Right atrium auricular region (tissue), 2 donors: ENCODE measurements at regions not wholly inside any gene's neighbourhood (a gene's known extent, or its start where the extent isn't known, plus 50 kb on each side); places are given as distances from the start of the nearest gene placed in this dataset.

Experiments used
- DNase-seq: peaks from one replicate; pipeline ENCODE4 v3.0.0-alpha.2; 2019; ENCODE audit warnings: low spot score
- H3K27ac ChIP-seq, 2 donors: fragments of 200-600 bp; sonication (generic); 1 replicate in 1 of 2; 2 replicates in 1 of 2; pipeline ENCODE4 v1.5.1; 2016 to 2019
- H3K27me3 ChIP-seq, 2 donors: fragments of 200-600 bp; sonication (generic); one replicate each; pipeline versions ENCODE4 v1.5.1 to v1.6.0; 2017 to 2019
- H3K36me3 ChIP-seq: fragments of 200-600 bp; sonication (generic); one replicate; pipeline ENCODE4 v1.5.1; 2016
- H3K4me1 ChIP-seq, 2 donors: fragments of 200-600 bp; sonication (generic); one replicate each; pipeline versions ENCODE4 v1.5.1 to v1.6.0; 2017 to 2019
- H3K4me3 ChIP-seq, 2 donors: fragments of 200-600 bp; sonication (generic); 1 replicate in 1 of 2; 2 replicates in 1 of 2; pipeline ENCODE4 v1.5.1; 2017 to 2019; ENCODE audit warnings: mild to moderate bottlenecking in 1 of 2, moderate library complexity in 1 of 2
- H3K9me3 ChIP-seq, 2 donors: fragments of 200-600 bp; sonication (generic); one replicate each; pipeline ENCODE4 v1.5.1; 2019
- TF ChIP-seq, protein P1 (sequence below), 2 donors: fragments of 200-600 bp; sonication (generic); IDR thresholded peaks; one replicate each; pipeline ENCODE4 v1.5.1; 2019; ENCODE audit warnings: antibody characterized with exemption in 2 of 2

DNA sequence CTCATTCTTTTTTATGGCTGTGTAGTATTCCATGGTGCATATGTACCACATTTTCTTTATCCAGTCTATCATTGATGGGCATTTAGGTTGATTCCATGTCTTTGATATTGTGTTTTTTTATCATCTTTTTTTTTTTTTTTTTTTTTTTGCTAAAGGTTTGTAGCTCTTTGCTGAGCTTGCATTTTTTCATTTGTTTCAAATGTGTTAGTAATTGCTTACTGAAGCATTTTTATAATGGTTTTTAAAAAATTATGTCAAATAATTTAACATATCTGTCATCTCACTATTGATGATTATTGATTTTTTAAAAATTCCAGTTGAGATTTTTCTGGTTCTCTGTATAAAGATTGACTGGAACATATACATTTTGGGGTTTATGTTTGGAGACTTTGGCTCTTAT lies 934.6 kb downstream of the TUSC7 start:
- H3K36me3 ChIP-seq: no peaks in the 10 kb centered on the region
- no peak overlapping the region for H3K4me3 ChIP-seq
- peaks cover 0 to 6% of the 10 kb centered on the region in 2 donors for H3K9me3 ChIP-seq
- TF ChIP-seq, protein P1, sequence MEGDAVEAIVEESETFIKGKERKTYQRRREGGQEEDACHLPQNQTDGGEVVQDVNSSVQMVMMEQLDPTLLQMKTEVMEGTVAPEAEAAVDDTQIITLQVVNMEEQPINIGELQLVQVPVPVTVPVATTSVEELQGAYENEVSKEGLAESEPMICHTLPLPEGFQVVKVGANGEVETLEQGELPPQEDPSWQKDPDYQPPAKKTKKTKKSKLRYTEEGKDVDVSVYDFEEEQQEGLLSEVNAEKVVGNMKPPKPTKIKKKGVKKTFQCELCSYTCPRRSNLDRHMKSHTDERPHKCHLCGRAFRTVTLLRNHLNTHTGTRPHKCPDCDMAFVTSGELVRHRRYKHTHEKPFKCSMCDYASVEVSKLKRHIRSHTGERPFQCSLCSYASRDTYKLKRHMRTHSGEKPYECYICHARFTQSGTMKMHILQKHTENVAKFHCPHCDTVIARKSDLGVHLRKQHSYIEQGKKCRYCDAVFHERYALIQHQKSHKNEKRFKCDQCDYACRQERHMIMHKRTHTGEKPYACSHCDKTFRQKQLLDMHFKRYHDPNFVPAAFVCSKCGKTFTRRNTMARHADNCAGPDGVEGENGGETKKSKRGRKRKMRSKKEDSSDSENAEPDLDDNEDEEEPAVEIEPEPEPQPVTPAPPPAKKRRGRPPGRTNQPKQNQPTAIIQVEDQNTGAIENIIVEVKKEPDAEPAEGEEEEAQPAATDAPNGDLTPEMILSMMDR (IDR thresholded peaks at IDR 0.05): no peak
- H3K27ac ChIP-seq: no peak overlapping the region
- H3K27me3 ChIP-seq: no peaks in the 10 kb centered on the region
- no peaks in the 10 kb centered on the region for H3K4me1 ChIP-seq
- DNase-seq: no peak

DNA sequence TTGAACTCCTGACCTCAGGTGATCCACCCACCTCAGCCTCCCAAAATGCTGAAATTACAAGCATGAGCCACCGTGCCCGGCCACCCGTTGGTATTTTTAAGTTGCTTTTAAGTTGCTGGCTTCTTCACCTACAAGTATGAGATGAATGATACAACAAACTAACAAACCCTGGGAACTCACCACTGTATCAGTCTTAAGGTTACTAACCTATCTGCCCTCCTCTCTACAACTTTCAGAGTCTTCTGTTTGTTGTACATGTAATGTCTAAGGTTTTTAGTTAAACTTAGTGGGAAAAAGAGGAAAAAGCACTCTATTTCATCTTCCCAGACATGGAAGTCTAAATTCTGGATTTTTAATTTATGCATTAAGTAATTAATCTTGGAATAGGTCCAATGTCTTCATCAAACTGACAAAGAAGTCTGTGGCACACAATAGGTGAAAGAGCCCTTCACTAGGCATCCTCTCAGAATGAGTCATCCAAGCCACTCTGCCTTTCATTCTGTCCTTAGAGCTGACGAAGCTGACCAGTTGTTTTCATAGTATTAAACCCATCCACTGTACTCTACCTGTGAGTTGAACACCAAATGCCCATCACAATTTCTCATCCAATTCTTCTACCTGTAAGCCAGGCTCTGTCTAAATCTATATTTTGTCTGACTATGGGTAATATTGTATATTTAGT lies 936.1 kb downstream of the TUSC7 start:
- H3K27me3 ChIP-seq: no peaks in the 10 kb centered on the region
- H3K4me3 ChIP-seq: no peak overlapping the region
- no peaks in the 10 kb centered on the region for H3K9me3 ChIP-seq
- TF ChIP-seq, protein P1 (IDR thresholded peaks at IDR 0.05): no peak
- no peak overlapping the region for H3K27ac ChIP-seq
- DNase-seq: no peak
- no peaks in the 10 kb centered on the region for H3K4me1 ChIP-seq
- H3K36me3 ChIP-seq: no peaks in the 10 kb centered on the region

DNA sequence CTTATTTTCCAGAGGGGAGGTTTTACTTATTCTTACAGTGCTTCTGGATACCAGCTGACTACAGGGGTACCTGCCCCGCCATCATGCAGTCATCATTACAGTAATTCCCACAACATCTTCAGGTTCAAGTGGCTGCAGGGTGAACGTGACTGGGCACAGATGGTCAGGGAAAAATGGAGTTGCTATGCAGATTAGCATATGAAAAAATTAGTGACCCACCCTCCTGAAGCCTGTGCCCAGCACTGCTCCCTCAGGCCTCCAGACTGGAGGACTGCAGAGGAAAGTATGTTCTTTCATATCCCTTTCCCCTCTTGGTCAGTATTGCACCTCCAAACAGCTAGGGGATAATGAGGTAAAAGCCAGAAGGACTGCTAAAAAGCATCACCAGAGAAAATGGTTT lies 937.9 kb downstream of the TUSC7 start:
- TF ChIP-seq, protein P1 (IDR thresholded peaks at IDR 0.05): no peak
- no peak overlapping the region for H3K27ac ChIP-seq
- H3K9me3 ChIP-seq: no peaks in the 10 kb centered on the region
- no peaks in the 10 kb centered on the region for H3K36me3 ChIP-seq
- no peak for DNase-seq
- no peaks in the 10 kb centered on the region for H3K27me3 ChIP-seq
- H3K4me3 ChIP-seq: no peak overlapping the region
- no peaks in the 10 kb centered on the region for H3K4me1 ChIP-seq

DNA sequence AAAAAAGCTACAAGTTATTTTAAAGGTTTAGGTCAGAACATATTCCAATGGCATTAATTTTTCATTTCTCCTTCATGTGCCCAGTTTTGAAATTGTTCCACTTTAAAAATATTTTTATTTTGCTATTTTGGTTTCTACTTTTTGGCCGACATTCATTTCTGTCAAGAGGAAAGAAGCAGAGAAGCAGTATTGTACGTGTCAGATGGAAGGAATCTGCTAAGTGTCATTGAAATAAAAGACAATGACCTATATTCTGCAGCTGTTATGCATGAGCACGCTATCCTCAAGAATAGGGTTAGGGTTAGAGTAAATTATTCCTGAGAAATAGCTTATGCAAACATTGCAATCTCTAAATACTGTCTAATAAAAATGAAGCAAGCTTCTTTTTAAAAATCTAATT lies 941.7 kb downstream of the TUSC7 start:
- Histone ChIP-seq H3K36me3 (no peaks in the 10 kb centered on the region), H3K4me1 (no peaks in the 10 kb centered on the region), H3K4me3 (no peak overlapping the region), H3K9me3 (no peaks in the 10 kb centered on the region), H3K27ac (no peak overlapping the region), H3K27me3 (no peaks in the 10 kb centered on the region)
- TF ChIP-seq, protein P1 (IDR thresholded peaks at IDR 0.05): no peak
- DNase-seq: no peak

DNA sequence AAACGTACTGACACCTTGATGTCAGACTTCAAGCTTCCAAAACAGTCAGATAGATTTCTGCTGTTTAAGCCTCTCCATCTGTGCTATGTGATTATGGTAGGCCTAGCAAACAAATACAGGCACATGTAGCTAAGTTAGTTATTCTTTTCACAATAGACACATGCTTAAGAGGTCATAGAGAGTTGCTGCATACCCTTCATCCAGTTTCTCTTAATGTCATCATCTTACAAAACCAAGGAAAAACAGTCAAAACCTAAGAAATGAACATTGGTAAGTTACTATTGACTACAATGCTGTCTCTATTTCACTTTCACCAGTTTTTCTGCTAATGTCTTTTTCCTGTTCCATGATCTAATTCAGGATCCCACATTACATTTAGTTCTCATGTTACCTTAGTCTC lies 946.8 kb downstream of the TUSC7 start:
- Histone ChIP-seq H3K27me3 (no peaks in the 10 kb centered on the region), H3K27ac (no peak overlapping the region), H3K9me3 (no peaks in the 10 kb centered on the region), H3K4me3 (no peak overlapping the region), H3K4me1 (no peaks in the 10 kb centered on the region), H3K36me3 (no peaks in the 10 kb centered on the region)
- TF ChIP-seq, protein P1 (IDR thresholded peaks at IDR 0.05): no peak
- no peak for DNase-seq

DNA sequence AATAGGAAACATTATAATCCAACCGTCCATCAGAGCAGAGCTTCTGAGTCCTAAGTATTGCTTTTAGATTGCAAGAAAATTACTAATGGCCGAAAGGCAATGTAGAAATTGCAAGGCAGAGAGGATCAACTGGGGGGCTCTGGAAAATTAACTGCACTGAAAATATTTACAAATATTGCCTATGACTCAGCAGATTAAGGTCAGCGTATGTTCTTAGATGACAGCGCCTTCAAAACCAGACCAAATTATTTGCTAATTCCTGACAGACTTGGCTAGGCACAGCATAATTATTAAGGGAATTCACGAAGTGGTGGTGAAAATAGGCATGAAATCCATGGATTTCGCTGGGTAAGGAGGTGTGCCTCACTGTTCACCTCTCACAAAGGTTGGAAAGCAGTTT lies 947.7 kb downstream of the TUSC7 start:
- no peak overlapping the region for H3K27ac ChIP-seq
- no peak overlapping the region for H3K4me3 ChIP-seq
- TF ChIP-seq, protein P1 (IDR thresholded peaks at IDR 0.05): no peak
- DNase-seq: no peak
- no peaks in the 10 kb centered on the region for H3K9me3 ChIP-seq
- H3K36me3 ChIP-seq: no peaks in the 10 kb centered on the region
- no peaks in the 10 kb centered on the region for H3K27me3 ChIP-seq
- H3K4me1 ChIP-seq: no peaks in the 10 kb centered on the region
